Skeletal muscle satellite cell (primary cell): ENCODE measurements at regions not wholly inside any gene's neighbourhood (a gene's known extent, or its start where the extent isn't known, plus 50 kb on each side); places are given as distances from the start of the nearest gene placed in this dataset.
A peak's percentile ranks its signal among the peaks of the same experiment; 100 is the strongest.
"Not testable (repeated sequence)": the region's sequence is repeated elsewhere in the genome, so short reads cannot be mapped to it uniquely, and the experiment has no call there.

Experiments used
- H3K27me3 ChIP-seq: 2 replicates; pipeline ENCODE4 v1.7.0; 2013; ENCODE audit warnings: low read length; ENCODE audit not compliant: control insufficient read depth, insufficient read depth
- H3K36me3 ChIP-seq: 2 replicates; pipeline ENCODE4 v1.7.0; 2013; ENCODE audit warnings: mild to moderate bottlenecking, control low read depth, low read length; ENCODE audit not compliant: insufficient read depth
- H3K4me1 ChIP-seq: 2 replicates; pipeline ENCODE4 v1.7.0; 2013; ENCODE audit warnings: low read length; ENCODE audit not compliant: control insufficient read depth, insufficient read depth
- H3K4me2 ChIP-seq: 2 replicates; pipeline ENCODE4 v1.7.0; 2013; ENCODE audit warnings: mild to moderate bottlenecking, low read length
- H3K4me3 ChIP-seq: 2 replicates; pipeline ENCODE4 v1.7.0; 2013; ENCODE audit warnings: low read length
- H3K9ac ChIP-seq: 2 replicates; pipeline ENCODE4 v1.7.0; 2013; ENCODE audit warnings: mild to moderate bottlenecking, low read depth, low read length, moderate library complexity
- H3K9me3 ChIP-seq: replicated peaks from 2 replicates; pipeline ENCODE4 v1.7.0; 2013; ENCODE audit warnings: mild to moderate bottlenecking, control low read depth, low read length

DNA sequence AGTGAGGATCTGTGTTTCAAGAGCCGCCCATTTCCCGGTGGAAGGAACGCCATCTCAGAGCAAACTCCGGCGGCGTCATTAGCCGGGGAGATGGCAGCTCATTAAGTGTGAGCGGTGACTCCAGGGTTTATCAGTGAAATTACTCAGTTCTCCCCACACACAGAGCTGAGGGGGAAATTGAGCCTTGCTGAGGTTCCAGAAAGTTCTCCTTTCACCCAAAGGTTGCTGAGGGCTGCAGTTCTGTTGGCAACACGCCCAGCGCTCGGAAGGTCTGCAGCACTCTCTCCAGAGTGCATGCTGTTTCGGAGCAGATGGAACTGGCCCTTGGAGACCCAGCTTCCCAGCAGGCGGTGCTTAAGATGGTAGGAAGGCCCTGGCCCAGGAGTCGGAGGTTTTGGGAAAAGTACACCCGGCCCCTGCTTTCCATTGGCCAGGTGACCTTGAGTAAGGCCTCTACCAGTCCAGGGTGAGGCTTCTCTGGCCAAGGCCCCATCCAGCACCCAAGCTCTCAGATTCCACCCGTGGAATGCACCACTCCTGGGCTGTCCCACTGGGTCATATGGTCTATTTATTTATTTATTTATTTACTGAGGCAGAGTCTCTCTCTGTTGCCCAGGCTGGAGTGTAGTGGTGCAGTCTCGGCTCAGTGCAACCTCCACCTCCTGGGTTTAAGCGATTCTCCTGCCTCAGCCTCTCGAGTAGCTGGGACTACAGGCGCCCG, 167.7 kb upstream of the CIBAR2 start:
- no peaks in the 10 kb centered on the region for H3K9me3 ChIP-seq
- H3K27me3 ChIP-seq = no peaks in the 10 kb centered on the region
- no peak overlapping the region for H3K4me3 ChIP-seq
- peaks cover 1% of the 10 kb centered on the region for H3K4me1 ChIP-seq
- no peak overlapping the region for H3K9ac ChIP-seq
- no peak overlapping the region for H3K4me2 ChIP-seq
- H3K36me3 ChIP-seq = no peaks in the 10 kb centered on the region

DNA sequence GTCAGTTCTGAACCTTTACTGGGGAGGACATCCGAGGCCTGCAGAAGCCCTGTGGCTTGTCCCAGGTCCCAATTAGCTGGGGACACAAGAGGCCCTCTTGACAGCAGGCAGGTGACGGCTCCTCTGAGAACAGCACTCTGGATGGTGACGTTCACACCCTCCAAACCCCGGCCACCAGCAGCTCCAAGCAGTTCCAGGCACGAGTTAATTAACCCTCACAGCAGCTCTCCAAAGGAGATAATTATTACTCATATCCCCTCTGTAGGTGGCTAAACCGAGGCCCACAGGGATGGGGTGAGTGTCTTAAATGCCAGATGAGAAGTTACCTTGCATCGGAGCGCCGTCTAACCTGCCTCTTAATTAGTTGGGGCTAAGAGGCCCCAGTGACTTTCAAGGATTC, 168.9 kb upstream of the CIBAR2 start:
- no peaks in the 10 kb centered on the region for H3K36me3 ChIP-seq
- H3K4me1 ChIP-seq = peaks cover 13% of the 10 kb centered on the region
- no peaks in the 10 kb centered on the region for H3K27me3 ChIP-seq
- no peak overlapping the region for H3K4me2 ChIP-seq
- H3K4me3 ChIP-seq = no peak overlapping the region
- H3K9me3 ChIP-seq = no peaks in the 10 kb centered on the region
- no peak overlapping the region for H3K9ac ChIP-seq

- no peaks in the 10 kb centered on the region for H3K36me3 ChIP-seq
- H3K9ac ChIP-seq = no peak overlapping the region
- H3K4me1 ChIP-seq = peaks cover 29% of the 10 kb centered on the region
- H3K27me3 ChIP-seq = no peaks in the 10 kb centered on the region
- no peaks in the 10 kb centered on the region for H3K9me3 ChIP-seq
- H3K4me2 ChIP-seq = no peak overlapping the region
- H3K4me3 ChIP-seq = no peak overlapping the region
Measured at GRCh38 chr16:85282842-85283241, 170.6 kb upstream of the CIBAR2 start.

DNA sequence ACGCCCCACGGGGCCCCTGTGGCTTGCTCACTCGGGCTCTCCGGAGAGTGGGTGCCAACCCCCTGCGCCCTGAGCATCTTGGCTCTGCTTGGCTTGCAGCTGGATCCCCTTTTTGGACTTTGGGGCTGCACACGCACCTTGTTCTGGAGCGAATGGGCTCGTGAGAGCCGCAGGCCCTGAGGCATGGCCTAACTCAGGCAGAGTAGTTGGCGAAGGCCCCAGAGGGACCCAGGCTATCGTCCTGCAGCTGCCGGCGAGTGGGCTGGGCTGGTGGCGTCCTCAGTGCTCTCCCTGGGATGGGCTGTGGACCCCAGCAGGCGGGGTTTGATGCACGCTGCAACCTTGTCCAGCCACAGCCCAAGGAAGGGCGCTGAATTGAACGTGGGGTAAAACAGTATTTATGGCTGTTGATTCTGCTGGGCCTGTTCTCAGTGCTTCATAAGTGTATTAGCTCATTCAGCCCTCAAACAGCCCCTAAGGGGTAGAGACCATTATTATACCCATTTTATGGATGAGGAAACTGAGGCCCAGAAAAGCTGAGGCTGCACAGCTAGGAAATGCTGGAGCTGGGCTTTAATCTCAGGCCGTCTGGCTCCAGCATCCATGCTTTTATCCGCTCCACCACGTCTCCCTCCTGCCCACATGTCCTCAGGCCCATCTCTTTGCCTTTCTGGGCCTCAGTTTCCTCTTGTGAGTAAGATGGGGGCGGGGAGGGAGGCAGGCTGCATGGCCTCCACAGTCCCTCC, 171.2 kb upstream of the CIBAR2 start:
- Histone ChIP-seq H3K9ac (no peak overlapping the region), H3K27me3 (no peaks in the 10 kb centered on the region), H3K36me3 (no peaks in the 10 kb centered on the region), H3K4me2 (no peak overlapping the region), H3K4me3 (no peak overlapping the region), H3K9me3 (no peaks in the 10 kb centered on the region), H3K4me1 (peaks cover 29% of the 10 kb centered on the region)

GRCh38 chr16:85284141-85284817, 172.0 kb upstream of the CIBAR2 start:
- Histone ChIP-seq H3K27me3 (no peaks in the 10 kb centered on the region), H3K4me2 (no peak overlapping the region), H3K36me3 (no peaks in the 10 kb centered on the region), H3K4me3 (no peak overlapping the region), H3K9ac (no peak overlapping the region), H3K4me1 (peaks cover 29% of the 10 kb centered on the region), H3K9me3 (no peaks in the 10 kb centered on the region)

DNA sequence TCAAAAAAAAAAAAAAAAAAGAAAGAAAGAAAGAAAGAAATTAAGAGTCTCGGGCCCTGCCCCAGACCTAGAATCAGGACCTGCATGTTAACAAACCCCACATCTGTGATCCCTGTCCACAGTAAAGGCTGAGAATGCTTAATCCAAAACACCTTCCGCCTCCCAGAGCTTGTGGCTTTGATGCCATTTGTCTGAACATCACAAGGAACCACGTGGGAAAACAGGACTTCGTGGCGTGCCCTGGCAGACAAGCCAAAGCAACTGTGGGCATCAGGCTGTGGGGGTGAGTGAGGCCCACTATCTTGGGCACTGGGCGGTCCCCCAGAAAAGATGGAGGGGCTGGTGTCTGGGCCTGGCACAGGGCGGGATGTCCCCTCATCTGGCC, 173.4 kb upstream of the CIBAR2 start:
- H3K4me3 ChIP-seq = no peak overlapping the region

DNA sequence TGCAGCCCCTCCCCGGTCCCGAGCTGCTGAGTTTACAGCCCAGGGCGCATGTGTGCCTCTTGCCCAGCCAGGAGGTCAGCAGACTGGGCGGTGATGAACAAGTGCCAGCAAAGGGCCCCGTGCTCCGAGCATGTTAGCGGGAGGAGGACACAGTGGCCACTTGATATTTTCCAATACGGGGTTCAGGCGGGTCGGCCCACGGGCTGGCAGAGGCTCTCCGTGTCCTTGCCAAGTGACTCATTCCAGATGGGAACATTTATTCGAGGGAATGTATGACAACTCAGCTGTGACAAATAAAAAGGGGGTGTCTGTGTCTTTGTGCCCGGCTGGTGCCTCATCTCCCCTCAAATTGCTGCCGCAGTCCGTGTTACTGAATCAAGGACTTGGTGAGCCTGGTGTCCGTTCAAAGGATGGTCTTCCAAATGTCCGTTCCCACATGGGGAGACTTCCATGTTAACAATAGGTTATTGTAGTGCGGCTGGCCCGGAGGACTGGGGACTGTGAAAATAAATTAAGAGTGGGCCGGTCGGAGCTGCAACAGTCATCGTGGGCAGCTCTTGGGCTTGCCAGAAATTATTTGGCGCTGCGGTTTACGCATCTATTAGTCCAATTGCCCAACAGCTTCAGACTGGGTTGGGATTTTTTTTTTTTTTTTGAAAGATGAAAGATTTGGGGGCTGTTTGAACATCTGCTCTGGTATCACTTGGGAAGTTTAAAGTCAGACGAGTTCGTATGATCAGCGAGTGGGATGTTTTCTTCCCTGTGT, 174.0 kb upstream of the CIBAR2 start:
- Histone ChIP-seq H3K4me2 (peak overlapping the region; percentile 83), H3K36me3 (no peaks in the 10 kb centered on the region), H3K9me3 (no peaks in the 10 kb centered on the region), H3K4me1 (peaks cover 45% of the 10 kb centered on the region), H3K9ac (peak overlapping the region; percentile 56), H3K4me3 (peak overlapping the region; percentile 40), H3K27me3 (no peaks in the 10 kb centered on the region)

More for the DNA sequence above, 173.4 kb upstream of the CIBAR2 start:
- Histone ChIP-seq H3K9ac (no peak overlapping the region), H3K4me2 (peak overlapping the region; percentile 83), H3K27me3 (no peaks in the 10 kb centered on the region), H3K4me1 (peaks cover 39% of the 10 kb centered on the region), H3K36me3 (no peaks in the 10 kb centered on the region), H3K9me3 (no peaks in the 10 kb centered on the region)

DNA sequence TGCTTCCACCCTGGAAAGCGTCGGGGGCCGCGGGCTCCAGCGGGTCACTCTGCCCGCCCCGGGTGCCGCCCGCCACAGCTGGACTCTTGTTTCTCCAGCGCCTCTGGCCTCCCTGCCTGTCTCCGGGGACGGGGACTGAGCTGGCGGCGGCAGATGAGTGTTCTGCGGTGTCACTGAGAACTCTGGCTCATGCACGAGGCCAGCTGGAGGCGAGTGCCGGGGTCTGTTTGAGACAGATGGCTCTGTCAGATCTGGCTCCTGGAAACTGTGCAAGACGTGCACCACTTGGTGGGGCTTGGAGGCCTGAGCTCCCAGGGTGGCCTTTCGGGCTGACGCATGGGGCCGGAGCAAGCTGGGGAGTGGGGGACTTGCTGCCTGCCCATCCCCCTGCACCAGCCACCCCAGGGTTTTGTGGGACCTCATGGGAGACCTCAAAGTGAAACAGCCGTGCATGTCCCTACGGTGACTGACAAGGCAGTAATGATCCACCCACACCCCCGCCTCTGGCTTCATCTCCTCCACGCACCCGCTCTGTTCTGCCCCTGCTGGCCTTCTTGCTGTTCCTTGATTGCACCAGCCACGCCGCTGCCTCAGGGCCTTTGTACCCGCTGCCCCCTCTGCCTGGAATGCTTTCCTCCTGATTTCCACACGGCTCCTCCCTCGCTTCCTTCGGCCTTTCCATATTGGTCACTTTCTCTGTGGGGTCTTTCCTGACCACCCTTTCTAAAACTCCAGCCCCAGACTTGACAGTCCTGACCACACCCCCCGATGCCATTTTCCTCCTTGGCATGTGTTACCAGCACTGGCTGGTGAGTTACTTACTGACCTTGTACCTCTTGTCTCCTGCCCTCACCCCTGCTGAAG, 174.9 kb upstream of the CIBAR2 start:
- Histone ChIP-seq H3K9me3 (no peaks in the 10 kb centered on the region), H3K4me3 (peak overlapping the region; percentile 40), H3K27me3 (no peaks in the 10 kb centered on the region), H3K4me2 (peak overlapping the region; percentile 83), H3K4me1 (peaks cover 52% of the 10 kb centered on the region), H3K36me3 (no peaks in the 10 kb centered on the region), H3K9ac (peak overlapping the region; percentile 56)

GRCh38 chr16:85287815-85288109, 175.5 kb upstream of the CIBAR2 start:
- H3K27me3 ChIP-seq, H3K9ac ChIP-seq, H3K9me3 ChIP-seq, H3K36me3 ChIP-seq, H3K4me3 ChIP-seq: not testable (repeated sequence)
- peak overlapping the region; percentile 83 for H3K4me2 ChIP-seq
- H3K4me1 ChIP-seq = peaks cover 52% of the 10 kb centered on the region

DNA sequence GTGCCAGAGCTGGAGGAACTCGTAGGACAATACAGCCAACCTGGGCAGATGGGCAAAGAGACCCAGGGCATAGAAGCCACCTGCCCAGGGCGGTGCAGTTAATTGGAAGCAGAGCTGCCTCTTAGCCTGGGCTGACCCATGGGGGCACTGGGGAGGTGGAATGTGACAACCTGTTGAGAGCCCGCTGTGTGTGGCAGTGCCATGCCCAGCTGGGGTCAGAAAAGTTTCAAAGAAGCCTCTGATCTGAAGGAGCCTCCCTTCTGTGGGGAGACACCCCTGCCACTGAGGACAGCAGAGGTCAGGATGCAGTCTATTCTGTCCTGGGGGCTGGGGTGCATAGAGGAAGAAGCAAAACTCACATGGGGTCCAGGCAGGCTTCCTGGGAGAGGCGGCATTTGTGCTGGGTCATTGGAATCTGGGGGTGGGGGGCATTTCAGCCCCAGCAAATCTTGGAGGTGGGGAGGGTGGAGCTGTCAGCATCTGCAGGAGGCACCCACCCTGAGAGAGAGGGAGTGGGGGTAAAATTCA, 176.1 kb upstream of the CIBAR2 start:
- Histone ChIP-seq H3K4me2 (no peak overlapping the region), H3K36me3 (peaks cover under 1% of the 10 kb centered on the region), H3K4me1 (peaks cover 52% of the 10 kb centered on the region), H3K9me3 (no peaks in the 10 kb centered on the region), H3K27me3 (no peaks in the 10 kb centered on the region), H3K9ac (no peak overlapping the region), H3K4me3 (no peak overlapping the region)
